IPS DF 19.7 (cell line): ENCODE measurements at regions not wholly inside any gene's neighbourhood (a gene's known extent, or its start where the extent isn't known, plus 50 kb on each side); places are given as distances from the start of the nearest gene placed in this dataset.

Experiments
- DNase-seq: peaks from one replicate; pipeline ENCODE4 v3.0.0-alpha.2; 2013; ENCODE audit warnings: low read depth, low spot score

- DNase-seq, result no peak
These were observed 87.9 kb downstream of the THBS2 start for GRCh38 chr6:169165561-169166300.

GRCh38 chr6:169164986-169165385 is 88.7 kb downstream of the THBS2 start:
- no peak for DNase-seq

- no peak for DNase-seq
These were observed 89.2 kb downstream of the THBS2 start for GRCh38 chr6:169164451-169164850.

GRCh38 chr6:169163411-169163901 is 90.2 kb downstream of the THBS2 start:
- DNase-seq, result no peak

- DNase-seq, result no peak
These were observed 90.8 kb downstream of the THBS2 start for GRCh38 chr6:169162752-169163407.

- no peak for DNase-seq
These were observed 91.4 kb downstream of the THBS2 start for GRCh38 chr6:169162249-169162648.

GRCh38 chr6:169161572-169162167 is 92.0 kb downstream of the THBS2 start:
- no peak for DNase-seq

- no peak for DNase-seq
These were observed 92.6 kb downstream of the THBS2 start for GRCh38 chr6:169160855-169161560.

GRCh38 chr6:169160091-169160854 is 93.4 kb downstream of the THBS2 start:
- DNase-seq, result no peak

GRCh38 chr6:169159331-169159730 is 94.3 kb downstream of the THBS2 start:
- DNase-seq, result no peak

GRCh38 chr6:169158691-169159090 is 95.0 kb downstream of the THBS2 start:
- DNase-seq, result no peak

- DNase-seq, result no peak
These were observed 95.5 kb downstream of the THBS2 start for GRCh38 chr6:169158174-169158573.

GRCh38 chr6:169157197-169158148 is 96.2 kb downstream of the THBS2 start:
- no peak for DNase-seq

- DNase-seq, result no peak
These were observed 96.9 kb downstream of the THBS2 start for GRCh38 chr6:169156793-169157147.

GRCh38 chr6:169156108-169156792 is 97.4 kb downstream of the THBS2 start:
- DNase-seq, result no peak

GRCh38 chr6:169155481-169155880 is 98.2 kb downstream of the THBS2 start:
- DNase-seq, result no peak

- DNase-seq, result no peak
These were observed 100.2 kb downstream of the THBS2 start for GRCh38 chr6:169153401-169153800.

GRCh38 chr6:169146521-169146920 is 107.1 kb downstream of the THBS2 start:
- DNase-seq, result no peak

GRCh38 chr6:169145991-169146501 is 107.6 kb downstream of the THBS2 start:
- no peak for DNase-seq
